ENCODE measurements at regions not wholly inside any gene's neighbourhood (a gene's known extent, or its start where the extent isn't known, plus 50 kb on each side); places are given as distances from the start of the nearest gene placed in this dataset.

DNA sequence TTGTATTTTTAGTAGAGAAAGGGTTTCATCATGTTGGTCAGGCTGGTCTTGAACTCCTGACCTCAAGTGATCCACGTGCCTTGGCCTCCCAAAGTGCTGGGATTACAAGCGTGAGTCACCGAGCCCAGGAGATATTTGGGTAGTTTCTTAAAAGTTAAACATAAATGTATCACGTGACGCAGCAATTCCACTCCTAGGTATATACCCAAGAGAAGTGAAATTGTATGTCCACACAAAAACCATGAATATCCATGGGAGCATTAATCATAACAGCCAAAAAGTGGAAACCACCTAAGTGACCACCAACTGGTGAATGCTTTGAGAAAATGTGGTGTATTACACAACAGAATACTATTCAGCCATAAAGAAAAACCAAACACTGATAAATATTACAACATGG is 164.8 kb downstream of the MRPL14 start:
- TF ChIP-seq, protein P1, sequence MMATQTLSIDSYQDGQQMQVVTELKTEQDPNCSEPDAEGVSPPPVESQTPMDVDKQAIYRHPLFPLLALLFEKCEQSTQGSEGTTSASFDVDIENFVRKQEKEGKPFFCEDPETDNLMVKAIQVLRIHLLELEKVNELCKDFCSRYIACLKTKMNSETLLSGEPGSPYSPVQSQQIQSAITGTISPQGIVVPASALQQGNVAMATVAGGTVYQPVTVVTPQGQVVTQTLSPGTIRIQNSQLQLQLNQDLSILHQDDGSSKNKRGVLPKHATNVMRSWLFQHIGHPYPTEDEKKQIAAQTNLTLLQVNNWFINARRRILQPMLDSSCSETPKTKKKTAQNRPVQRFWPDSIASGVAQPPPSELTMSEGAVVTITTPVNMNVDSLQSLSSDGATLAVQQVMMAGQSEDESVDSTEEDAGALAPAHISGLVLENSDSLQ (IDR thresholded peaks at IDR 0.05): no peak
- TF ChIP-seq ZNF384 (IDR thresholded peaks at IDR 0.05) (no peak), BHLHE40 (IDR thresholded peaks at IDR 0.05; ENCODE audit: borderline replicate concordance) (no peak), CTBP1 (IDR thresholded peaks at IDR 0.05; ENCODE audit: borderline replicate concordance) (no peak), LEF1 (IDR thresholded peaks at IDR 0.05; ENCODE audit: borderline replicate concordance) (no peak), FOXM1 (IDR thresholded peaks at IDR 0.05; ENCODE audit: borderline replicate concordance) (no peak), SP1 (IDR thresholded peaks at IDR 0.05) (no peak), ARNT (IDR thresholded peaks at IDR 0.05) (no peak), FOXA1 (IDR thresholded peaks at IDR 0.05) (no peak), FOXK2 (IDR thresholded peaks at IDR 0.05) (no peak), HDGF (IDR thresholded peaks at IDR 0.05; ENCODE audit: borderline replicate concordance) (no peak), L3MBTL2 (conservative IDR thresholded peaks at IDR 0.05) (no peak), TARDBP (IDR thresholded peaks at IDR 0.05) (no peak), ELF4 (IDR thresholded peaks at IDR 0.05) (no peak)
